A549 (cell line): ENCODE measurements at regions not wholly inside any gene's neighbourhood (a gene's known extent, or its start where the extent isn't known, plus 50 kb on each side); places are given as distances from the start of the nearest gene placed in this dataset.

Source experiments
- ATAC-seq, 2 experiments: fragments of 200-7000 bp in 1 of 2; fragments of >200 bp in 1 of 2; cut with Nextera tagmentation in 1 of 2; cut with Tn5 transposase in 1 of 2; 3 replicates each; pipeline versions ENCODE4 v1.8.0 to v1.9.1; 2018 to 2020; ENCODE audit warnings: mild to moderate bottlenecking in 1 of 2, moderate library complexity in 1 of 2
- CTCF ChIA-PET: fragments of 300-600 bp; sonication (Branson Sonifier 250); formaldehyde crosslinking; extraction: SDS; loops from one replicate; lab custom pipeline; 2021; ENCODE audit warnings: antibody characterized with exemption, inconsistent platforms; lab: Yijun Ruan, JAX
- POLR2A ChIA-PET: fragments of 350-600 bp; formaldehyde crosslinking; extraction: SDS; loops from one replicate; lab custom pipeline; 2021; ENCODE audit warnings: antibody characterized with exemption, inconsistent platforms; lab: Yijun Ruan, JAX
- DNase-seq, 2 experiments: peaks; one replicate each; pipeline versions ENCODE4 v3.0.0 to v3.0.0-alpha.2; 2011 to 2016; ENCODE audit warnings: low read depth in 1 of 2, low spot score in 1 of 2
- FAIRE-seq: peaks from 2 replicates; lab custom pipeline; 2011; peaks lifted over from hg19 to GRCh38; lab: Jason Lieb, UNC
- H3K27ac ChIP-seq, 2 experiments: fragments of >200 bp; sonication (Bioruptor Twin); formaldehyde crosslinking; 3 replicates each; pipeline ENCODE4 v1.5.1; 2016 to 2017
- H3K4me1 ChIP-seq: fragments of >200 bp; sonication (Bioruptor Twin); formaldehyde crosslinking; 3 replicates; pipeline ENCODE4 v1.6.1; 2016
- H3K4me2 ChIP-seq: fragments of >200 bp; sonication (Bioruptor Twin); formaldehyde crosslinking; 3 replicates; pipeline ENCODE4 v1.6.1; 2016
- H3K4me3 ChIP-seq: fragments of >200 bp; sonication (Bioruptor Twin); formaldehyde crosslinking; 3 replicates; pipeline ENCODE4 v1.5.1; 2016
- H3K9me3 ChIP-seq: fragments of >200 bp; sonication (Bioruptor Twin); formaldehyde crosslinking; 3 replicates; pipeline ENCODE4 v1.6.1; 2016
- BCL3 ChIP-seq: fragments of >200 bp; sonication (Bioruptor Twin); formaldehyde crosslinking; IDR thresholded peaks from 3 replicates; pipeline ENCODE4 v1.6.1; 2016
- BHLHE40 ChIP-seq: IDR thresholded peaks from 2 replicates; pipeline ENCODE4 v1.6.1; 2012; ENCODE audit warnings: low read depth, low read length, inconsistent platforms
- CBX2 ChIP-seq: fragments of 200-600 bp; sonication (generic); IDR thresholded peaks from 2 replicates; pipeline ENCODE4 v1.6.1; 2016; ENCODE audit warnings: low read depth, mild to moderate bottlenecking, borderline replicate concordance
- CEBPB ChIP-seq, 2 experiments: fragments of >200 bp in 1 of 2; sonication (Bioruptor Twin) in 1 of 2; formaldehyde crosslinking in 1 of 2; IDR thresholded peaks; 2 replicates each; pipeline ENCODE4 v1.6.1; 2012 to 2016
- CTCF ChIP-seq: fragments of >200 bp; sonication (Bioruptor Twin); formaldehyde crosslinking; IDR thresholded peaks from 3 replicates; pipeline ENCODE4 v1.5.1; 2016
- EHF ChIP-seq: fragments of 250-450 bp; sonication (Bioruptor Pico); IDR thresholded peaks from 2 replicates; pipeline ENCODE4 v1.5.0; 2020; ENCODE audit warnings: mild to moderate bottlenecking
- ELK1 ChIP-seq: fragments of 150-350 bp; IDR thresholded peaks from 2 replicates; pipeline ENCODE4 v1.6.1; 2014; ENCODE audit warnings: low read depth, mild to moderate bottlenecking, low read length
- EP300 ChIP-seq, 2 experiments: fragments of >200 bp; sonication (Bioruptor Twin); formaldehyde crosslinking; IDR thresholded peaks; 2 replicates in 1 of 2; 3 replicates in 1 of 2; pipeline ENCODE4 v1.6.1; 2016 to 2017
- FOSB ChIP-seq: fragments of 250-450 bp; sonication (Bioruptor Pico); IDR thresholded peaks from 2 replicates; pipeline ENCODE4 v1.5.0; 2020; ENCODE audit warnings: mild to moderate bottlenecking, moderate library complexity
- FOXS1 ChIP-seq: fragments of 250-450 bp; sonication (Bioruptor Pico); IDR thresholded peaks from 2 replicates; pipeline ENCODE4 v1.5.0; 2020; ENCODE audit warnings: mild to moderate bottlenecking, moderate library complexity
- HOXA7 ChIP-seq: fragments of 250-450 bp; sonication (Bioruptor Pico); IDR thresholded peaks from 2 replicates; pipeline ENCODE4 v1.5.0; 2020; ENCODE audit warnings: mild to moderate bottlenecking, moderate library complexity
- HOXB5 ChIP-seq: fragments of 250-450 bp; sonication (Bioruptor Pico); IDR thresholded peaks from 2 replicates; pipeline ENCODE4 v1.5.0; 2020; ENCODE audit warnings: mild to moderate bottlenecking, moderate library complexity
- JUNB ChIP-seq: fragments of >200 bp; sonication (Bioruptor Twin); formaldehyde crosslinking; IDR thresholded peaks from 2 replicates; pipeline ENCODE4 v1.6.1; 2016
- MAFK ChIP-seq: fragments of 450-650 bp; IDR thresholded peaks from 2 replicates; pipeline ENCODE4 v1.6.1; 2014; ENCODE audit not compliant: partially characterized antibody
- MAX ChIP-seq: IDR thresholded peaks from 2 replicates; pipeline ENCODE4 v1.6.1; 2012
- MYC ChIP-seq: IDR thresholded peaks from 2 replicates; pipeline ENCODE4 v1.6.1; 2012; ENCODE audit warnings: mild to moderate bottlenecking, inconsistent platforms, low read length, improper control_type of control experiment, borderline replicate concordance
- PHF8 ChIP-seq: fragments of 200-600 bp; sonication (generic); IDR thresholded peaks from 2 replicates; pipeline ENCODE4 v1.6.1; 2016; ENCODE audit warnings: low read depth, mild to moderate bottlenecking, antibody characterized with exemption, moderate library complexity, borderline replicate concordance
- REST ChIP-seq: fragments of 200-600 bp; sonication (generic); IDR thresholded peaks from 2 replicates; pipeline ENCODE4 v1.6.1; 2016; ENCODE audit warnings: antibody characterized with exemption, mild to moderate bottlenecking, moderate library complexity
- ZC3H11A ChIP-seq: fragments of 450-650 bp; IDR thresholded peaks from 2 replicates; pipeline ENCODE4 v1.6.1; 2014; ENCODE audit warnings: antibody characterized with exemption, mild to moderate bottlenecking
- ZFP36 ChIP-seq: fragments of 450-650 bp; IDR thresholded peaks from 2 replicates; pipeline ENCODE4 v1.6.1; 2014; ENCODE audit warnings: borderline replicate concordance; ENCODE audit not compliant: partially characterized antibody
- WGBS: methylation state at CpG from one replicate; pipeline ENCODE4 v1.1.6; 2017; ENCODE audit errors: missing lambda C conversion rate; 5-methylcytosine and 5-hydroxymethylcytosine counted together

GRCh38 chr7:35359423-35359822, 105.5 kb upstream of the TBX20 start:
- Histone ChIP-seq H3K4me3 (no peak overlapping the region), H3K4me2 (no peak overlapping the region), H3K9me3 (peaks cover 6% of the 10 kb centered on the region; the same call in 1 of the 3 replicates), H3K27ac (no peak overlapping the region), H3K4me1 (no peaks in the 10 kb centered on the region)
- WGBS: 0% methylated on average over 1 of the region's 1 CpG
- FAIRE-seq (no peak), DNase-seq (no peak), ATAC-seq (no peak)
- POLR2A ChIA-PET: no interaction called here
- TF ChIP-seq EHF (CRISPR knock-in tag) (no peak), MAFK (no peak), BCL3 (no peak), CBX2 (no peak), CEBPB (IDR thresholded peaks at IDR 0.05) (no peak), HOXA7 (CRISPR knock-in tag) (no peak), ZFP36 (no peak), MYC (no peak), ELK1 (no peak), ZC3H11A (no peak)
- CTCF ChIA-PET: no interaction called here

- Histone ChIP-seq H3K4me2 (no peak overlapping the region), H3K9me3 (peaks cover 6% of the 10 kb centered on the region; the same call in 1 of the 3 replicates), H3K4me1 (no peaks in the 10 kb centered on the region), H3K27ac (no peak overlapping the region), H3K4me3 (no peak overlapping the region)
- WGBS: 12% methylated on average over 4 of the region's 4 CpGs
- ATAC-seq (no peak), DNase-seq (no peak), FAIRE-seq (no peak)
- ChIA-PET POLR2A (no interaction called here), CTCF (interaction anchor here (0.6 to 1.3 kb wide), 2 partner anchors 15 to 74 kb away, joined by 3 read pairs; no protein-coding TSS in a partner anchor)
- TF ChIP-seq JUNB: no peak
- TF ChIP-seq FOXS1 (CRISPR knock-in tag): no peak
- TF ChIP-seq ZC3H11A: no peak
- TF ChIP-seq CTCF: no peak
- TF ChIP-seq HOXB5 (CRISPR knock-in tag): no peak
- no peak for TF ChIP-seq EP300 (IDR thresholded peaks at IDR 0.05)
- no peak for TF ChIP-seq REST
- TF ChIP-seq BHLHE40: no peak
- TF ChIP-seq MYC: no peak
- TF ChIP-seq MAX: no peak
- TF ChIP-seq FOSB (CRISPR knock-in tag): no peak
- TF ChIP-seq PHF8: no peak
These were observed 102.6 kb upstream of the TBX20 start for GRCh38 chr7:35356495-35356894.
